WTC11 (cell line): ENCODE measurements at regions not wholly inside any gene's neighbourhood (a gene's known extent, or its start where the extent isn't known, plus 50 kb on each side); places are given as distances from the start of the nearest gene placed in this dataset.

Source experiments
- ATAC-seq: fragments of 200-7000 bp; cut with Tn5 transposase; 2 replicates; pipeline ENCODE4 v1.10.0; 2021; ENCODE audit warnings: mild to moderate bottlenecking, moderate library complexity
- CTCF ChIA-PET: fragments of 300-600 bp; sonication (Branson Sonifier 250); formaldehyde crosslinking; loops from one replicate; lab custom pipeline; 2021; ENCODE audit warnings: antibody characterized with exemption; lab: Charles Lee
- POLR2A ChIA-PET: fragments of 350-600 bp; sonication (Branson Sonifier 250); formaldehyde crosslinking; loops from one replicate; lab custom pipeline; 2021; ENCODE audit warnings: antibody characterized with exemption; lab: Charles Lee
- DNase-seq: peaks from one replicate; pipeline ENCODE4 v3.0.0; 2021; ENCODE audit warnings: low spot score
- H3K27ac Mint-ChIP-seq: 2 replicates; pipeline ENCODE4 v1.8.0; 2021; ENCODE audit warnings: mixed read lengths
- H3K27me3 Mint-ChIP-seq: 2 replicates; pipeline ENCODE4 v1.8.0; 2021; ENCODE audit warnings: low read depth, mild to moderate bottlenecking, moderate library complexity, mixed read lengths
- H3K36me3 Mint-ChIP-seq: 2 replicates; pipeline ENCODE4 v1.8.0; 2021; ENCODE audit warnings: mixed read lengths
- H3K4me1 Mint-ChIP-seq: 2 replicates; pipeline ENCODE4 v1.8.0; 2022; ENCODE audit warnings: mixed read lengths
- H3K4me3 Mint-ChIP-seq: 2 replicates; pipeline ENCODE4 v1.8.0; 2021; ENCODE audit warnings: mild to moderate bottlenecking, moderate library complexity, mixed read lengths
- H3K9me3 Mint-ChIP-seq: 2 replicates; pipeline ENCODE4 v1.8.0; 2021; ENCODE audit warnings: mixed read lengths
- ARID4B ChIP-seq: sonication (generic); formaldehyde crosslinking; IDR thresholded peaks from 2 replicates; pipeline ENCODE4 v1.8.0; 2023; ENCODE audit warnings: missing genetic modification reagents, mild to moderate bottlenecking, borderline replicate concordance
- ATF1 ChIP-seq: sonication (generic); formaldehyde crosslinking; IDR thresholded peaks from 2 replicates; pipeline ENCODE4 v1.8.1; 2023; ENCODE audit warnings: mild to moderate bottlenecking, moderate library complexity, missing genetic modification reagents
- FOXP1 ChIP-seq: sonication (generic); formaldehyde crosslinking; IDR thresholded peaks from 2 replicates; pipeline ENCODE4 v1.8.0; 2022; ENCODE audit warnings: missing genetic modification reagents, mild to moderate bottlenecking, moderate library complexity, borderline replicate concordance
- GRHL2 ChIP-seq: fragments of 250-450 bp; sonication (Bioruptor Pico); IDR thresholded peaks from 2 replicates; pipeline ENCODE4 v1.8.0; 2022; ENCODE audit warnings: mild to moderate bottlenecking, moderate library complexity; ENCODE audit not compliant: insufficient replicate concordance, severe bottlenecking
- IRF1 ChIP-seq: sonication (generic); formaldehyde crosslinking; IDR thresholded peaks from 2 replicates; pipeline ENCODE4 v1.8.0; 2023; ENCODE audit warnings: missing genetic modification reagents
- JUN ChIP-seq: sonication (generic); formaldehyde crosslinking; IDR thresholded peaks from 2 replicates; pipeline ENCODE4 v1.8.0; 2023; ENCODE audit warnings: mild to moderate bottlenecking, missing genetic modification reagents
- OVOL2 ChIP-seq: fragments of 250-450 bp; sonication (Bioruptor Pico); IDR thresholded peaks from 2 replicates; pipeline ENCODE4 v1.9.0; 2021; ENCODE audit warnings: mild to moderate bottlenecking, borderline replicate concordance
- PRDM15 ChIP-seq: sonication (generic); formaldehyde crosslinking; IDR thresholded peaks from 2 replicates; pipeline ENCODE4 v1.8.0; 2022; ENCODE audit warnings: missing genetic modification reagents
- TEAD1 ChIP-seq: sonication (generic); formaldehyde crosslinking; IDR thresholded peaks from 2 replicates; pipeline ENCODE4 v1.8.0; 2022; ENCODE audit warnings: mild to moderate bottlenecking, missing genetic modification reagents
- TEAD4 ChIP-seq: sonication (generic); formaldehyde crosslinking; IDR thresholded peaks from 2 replicates; pipeline ENCODE4 v1.8.0; 2022; ENCODE audit warnings: mild to moderate bottlenecking, missing genetic modification reagents
- TF ChIP-seq, protein P1 (sequence below): sonication (generic); formaldehyde crosslinking; IDR thresholded peaks from 2 replicates; pipeline ENCODE4 v1.8.1; 2023; ENCODE audit warnings: mild to moderate bottlenecking, moderate library complexity, missing genetic modification reagents
- TF ChIP-seq, protein P2 (sequence below): sonication (generic); formaldehyde crosslinking; IDR thresholded peaks from 2 replicates; pipeline ENCODE4 v1.8.0; 2023; ENCODE audit warnings: mild to moderate bottlenecking, missing genetic modification reagents
- TF ChIP-seq, protein P3 (sequence below): sonication (generic); formaldehyde crosslinking; conservative IDR thresholded peaks from 2 replicates; pipeline ENCODE4 v1.8.1; 2022; ENCODE audit warnings: mild to moderate bottlenecking, missing genetic modification reagents

- no peak for TF ChIP-seq PRDM15 (CRISPR knock-in tag)
- TF ChIP-seq JUN (CRISPR knock-in tag): no peak
- TF ChIP-seq, protein P1, sequence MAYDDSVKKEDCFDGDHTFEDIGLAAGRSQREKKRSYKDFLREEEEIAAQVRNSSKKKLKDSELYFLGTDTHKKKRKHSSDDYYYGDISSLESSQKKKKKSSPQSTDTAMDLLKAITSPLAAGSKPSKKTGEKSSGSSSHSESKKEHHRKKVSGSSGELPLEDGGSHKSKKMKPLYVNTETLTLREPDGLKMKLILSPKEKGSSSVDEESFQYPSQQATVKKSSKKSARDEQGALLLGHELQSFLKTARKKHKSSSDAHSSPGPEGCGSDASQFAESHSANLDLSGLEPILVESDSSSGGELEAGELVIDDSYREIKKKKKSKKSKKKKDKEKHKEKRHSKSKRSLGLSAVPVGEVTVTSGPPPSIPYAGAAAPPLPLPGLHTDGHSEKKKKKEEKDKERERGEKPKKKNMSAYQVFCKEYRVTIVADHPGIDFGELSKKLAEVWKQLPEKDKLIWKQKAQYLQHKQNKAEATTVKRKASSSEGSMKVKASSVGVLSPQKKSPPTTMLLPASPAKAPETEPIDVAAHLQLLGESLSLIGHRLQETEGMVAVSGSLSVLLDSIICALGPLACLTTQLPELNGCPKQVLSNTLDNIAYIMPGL: no peak
- TF ChIP-seq TEAD1 (CRISPR knock-in tag): no peak
- TF ChIP-seq TEAD4 (CRISPR knock-in tag): no peak
- no peak for TF ChIP-seq GRHL2 (CRISPR knock-in tag)
- TF ChIP-seq, protein P2, sequence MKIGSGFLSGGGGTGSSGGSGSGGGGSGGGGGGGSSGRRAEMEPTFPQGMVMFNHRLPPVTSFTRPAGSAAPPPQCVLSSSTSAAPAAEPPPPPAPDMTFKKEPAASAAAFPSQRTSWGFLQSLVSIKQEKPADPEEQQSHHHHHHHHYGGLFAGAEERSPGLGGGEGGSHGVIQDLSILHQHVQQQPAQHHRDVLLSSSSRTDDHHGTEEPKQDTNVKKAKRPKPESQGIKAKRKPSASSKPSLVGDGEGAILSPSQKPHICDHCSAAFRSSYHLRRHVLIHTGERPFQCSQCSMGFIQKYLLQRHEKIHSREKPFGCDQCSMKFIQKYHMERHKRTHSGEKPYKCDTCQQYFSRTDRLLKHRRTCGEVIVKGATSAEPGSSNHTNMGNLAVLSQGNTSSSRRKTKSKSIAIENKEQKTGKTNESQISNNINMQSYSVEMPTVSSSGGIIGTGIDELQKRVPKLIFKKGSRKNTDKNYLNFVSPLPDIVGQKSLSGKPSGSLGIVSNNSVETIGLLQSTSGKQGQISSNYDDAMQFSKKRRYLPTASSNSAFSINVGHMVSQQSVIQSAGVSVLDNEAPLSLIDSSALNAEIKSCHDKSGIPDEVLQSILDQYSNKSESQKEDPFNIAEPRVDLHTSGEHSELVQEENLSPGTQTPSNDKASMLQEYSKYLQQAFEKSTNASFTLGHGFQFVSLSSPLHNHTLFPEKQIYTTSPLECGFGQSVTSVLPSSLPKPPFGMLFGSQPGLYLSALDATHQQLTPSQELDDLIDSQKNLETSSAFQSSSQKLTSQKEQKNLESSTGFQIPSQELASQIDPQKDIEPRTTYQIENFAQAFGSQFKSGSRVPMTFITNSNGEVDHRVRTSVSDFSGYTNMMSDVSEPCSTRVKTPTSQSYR (CRISPR knock-in tag): no peak
- no peak for TF ChIP-seq IRF1 (CRISPR knock-in tag)
Measured at GRCh38 chr4:187416216-187416615, 579.4 kb upstream of the ZFP42 start (continued).

DNA sequence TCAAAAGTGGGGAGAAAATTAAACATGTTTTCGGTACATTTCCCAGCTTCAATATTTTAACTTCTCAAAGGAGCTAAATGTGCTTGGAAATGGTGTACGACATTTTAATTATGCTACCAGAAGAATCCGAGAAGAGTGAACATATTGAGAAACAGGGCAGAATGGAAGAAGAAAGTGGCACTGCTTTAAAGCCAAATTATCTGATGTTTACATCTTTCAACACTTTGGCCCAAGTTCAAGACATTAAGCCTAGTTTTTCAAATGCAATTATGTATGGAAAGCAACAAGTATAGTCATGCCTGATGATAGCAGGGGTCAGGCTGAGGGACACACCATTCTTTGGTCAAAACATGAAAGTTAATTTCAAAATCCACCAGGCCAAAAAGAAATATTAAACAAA, 577.9 kb upstream of the ZFP42 start:
- Mint-ChIP-seq H3K4me3 (no peak overlapping the region), H3K27ac (no peak overlapping the region), H3K36me3 (peaks cover 26% of the 10 kb centered on the region), H3K9me3 (peaks cover 47% of the 10 kb centered on the region), H3K27me3 (no peaks in the 10 kb centered on the region)
- ATAC-seq: no peak
- ChIA-PET CTCF (no interaction called here), POLR2A (no interaction called here)
- no peak for DNase-seq
- TF ChIP-seq ARID4B (no peak), FOXP1 (no peak), OVOL2 (CRISPR knock-in tag) (no peak), TEAD1 (CRISPR knock-in tag) (no peak), IRF1 (CRISPR knock-in tag) (no peak), ATF1 (CRISPR knock-in tag) (no peak)
- TF ChIP-seq, protein P3, sequence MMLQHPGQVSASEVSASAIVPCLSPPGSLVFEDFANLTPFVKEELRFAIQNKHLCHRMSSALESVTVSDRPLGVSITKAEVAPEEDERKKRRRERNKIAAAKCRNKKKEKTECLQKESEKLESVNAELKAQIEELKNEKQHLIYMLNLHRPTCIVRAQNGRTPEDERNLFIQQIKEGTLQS: no peak
- TF ChIP-seq, all 79 proteins: peak for 0
- no peaks in the 10 kb centered on the region for H3K4me1 Mint-ChIP-seq
